Adrenal gland (tissue), 5 donors: ENCODE measurements at regions not wholly inside any gene's neighbourhood (a gene's known extent, or its start where the extent isn't known, plus 50 kb on each side); places are given as distances from the start of the nearest gene placed in this dataset.

Experiments
- POLR2A ChIP-seq, 2 donors: fragments of 450-650 bp; IDR thresholded peaks; one replicate each; pipeline ENCODE4 v1.6.1; 2017; ENCODE audit warnings: antibody characterized with exemption in 2 of 2, mild to moderate bottlenecking in 2 of 2, moderate library complexity in 1 of 2
- TF ChIP-seq, protein P1 (sequence below), 6 experiments: fragments of 450-650 bp in 4 of 6; fragments of 200-600 bp in 2 of 6; sonication (generic) in 1 of 6; IDR thresholded peaks; 1 replicate in 5 of 6; 2 replicates in 1 of 6; pipeline versions ENCODE4 v1.5.1 to v1.8.0; 2016 to 2021; ENCODE audit warnings: antibody characterized with exemption in 6 of 6, mild to moderate bottlenecking in 2 of 6, moderate library complexity in 1 of 6
- donor health status: DM: no; HTN: no; CAD: no.

DNA sequence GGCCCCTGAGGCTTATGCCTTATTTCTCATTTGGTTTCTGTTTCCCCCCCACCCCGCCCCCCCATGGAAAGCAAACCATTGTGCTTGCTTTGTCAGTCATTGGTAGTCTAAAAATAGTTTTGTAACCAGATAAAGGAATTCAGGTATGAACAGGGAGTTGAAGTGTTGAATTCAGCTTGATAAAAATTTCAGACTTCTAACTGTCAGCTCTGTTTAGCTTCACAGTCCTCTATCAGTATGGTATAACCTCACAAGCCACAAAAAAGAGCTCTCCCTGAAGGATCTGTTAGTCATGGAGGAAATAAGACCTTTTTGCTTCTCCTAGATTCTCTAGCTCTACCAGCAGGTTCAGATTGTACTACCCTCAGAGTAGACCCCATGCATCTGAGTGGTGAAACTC, 378.1 kb downstream of the TMEM38B start:
- no peak for TF ChIP-seq POLR2A (IDR thresholded peaks at IDR 0.05)
- TF ChIP-seq, protein P1, sequence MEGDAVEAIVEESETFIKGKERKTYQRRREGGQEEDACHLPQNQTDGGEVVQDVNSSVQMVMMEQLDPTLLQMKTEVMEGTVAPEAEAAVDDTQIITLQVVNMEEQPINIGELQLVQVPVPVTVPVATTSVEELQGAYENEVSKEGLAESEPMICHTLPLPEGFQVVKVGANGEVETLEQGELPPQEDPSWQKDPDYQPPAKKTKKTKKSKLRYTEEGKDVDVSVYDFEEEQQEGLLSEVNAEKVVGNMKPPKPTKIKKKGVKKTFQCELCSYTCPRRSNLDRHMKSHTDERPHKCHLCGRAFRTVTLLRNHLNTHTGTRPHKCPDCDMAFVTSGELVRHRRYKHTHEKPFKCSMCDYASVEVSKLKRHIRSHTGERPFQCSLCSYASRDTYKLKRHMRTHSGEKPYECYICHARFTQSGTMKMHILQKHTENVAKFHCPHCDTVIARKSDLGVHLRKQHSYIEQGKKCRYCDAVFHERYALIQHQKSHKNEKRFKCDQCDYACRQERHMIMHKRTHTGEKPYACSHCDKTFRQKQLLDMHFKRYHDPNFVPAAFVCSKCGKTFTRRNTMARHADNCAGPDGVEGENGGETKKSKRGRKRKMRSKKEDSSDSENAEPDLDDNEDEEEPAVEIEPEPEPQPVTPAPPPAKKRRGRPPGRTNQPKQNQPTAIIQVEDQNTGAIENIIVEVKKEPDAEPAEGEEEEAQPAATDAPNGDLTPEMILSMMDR (IDR thresholded peaks at IDR 0.05) = no peak
